ENCODE measurements at regions not wholly inside any gene's neighbourhood (a gene's known extent, or its start where the extent isn't known, plus 50 kb on each side); places are given as distances from the start of the nearest gene placed in this dataset.

DNA sequence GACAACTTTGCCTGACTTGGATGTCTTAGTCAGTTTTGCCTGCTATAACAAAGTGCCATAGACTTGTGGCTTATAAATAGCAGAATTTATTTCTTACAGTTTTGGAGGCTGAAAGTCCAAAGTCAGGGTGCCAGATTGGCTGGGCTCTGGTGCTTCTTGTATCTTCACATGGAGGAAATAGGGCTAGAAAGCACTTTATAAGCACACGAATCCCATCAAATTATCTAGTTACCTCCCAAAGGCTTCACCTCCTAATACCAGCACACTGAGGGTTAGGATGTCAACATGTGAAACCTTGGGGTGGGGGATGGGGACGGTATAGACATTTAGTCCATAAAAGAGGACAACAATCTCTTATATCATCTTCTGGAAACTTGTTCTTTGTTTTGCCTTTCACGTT lies 116.8 kb downstream of the SQOR start:
- TF ChIP-seq, protein P1, sequence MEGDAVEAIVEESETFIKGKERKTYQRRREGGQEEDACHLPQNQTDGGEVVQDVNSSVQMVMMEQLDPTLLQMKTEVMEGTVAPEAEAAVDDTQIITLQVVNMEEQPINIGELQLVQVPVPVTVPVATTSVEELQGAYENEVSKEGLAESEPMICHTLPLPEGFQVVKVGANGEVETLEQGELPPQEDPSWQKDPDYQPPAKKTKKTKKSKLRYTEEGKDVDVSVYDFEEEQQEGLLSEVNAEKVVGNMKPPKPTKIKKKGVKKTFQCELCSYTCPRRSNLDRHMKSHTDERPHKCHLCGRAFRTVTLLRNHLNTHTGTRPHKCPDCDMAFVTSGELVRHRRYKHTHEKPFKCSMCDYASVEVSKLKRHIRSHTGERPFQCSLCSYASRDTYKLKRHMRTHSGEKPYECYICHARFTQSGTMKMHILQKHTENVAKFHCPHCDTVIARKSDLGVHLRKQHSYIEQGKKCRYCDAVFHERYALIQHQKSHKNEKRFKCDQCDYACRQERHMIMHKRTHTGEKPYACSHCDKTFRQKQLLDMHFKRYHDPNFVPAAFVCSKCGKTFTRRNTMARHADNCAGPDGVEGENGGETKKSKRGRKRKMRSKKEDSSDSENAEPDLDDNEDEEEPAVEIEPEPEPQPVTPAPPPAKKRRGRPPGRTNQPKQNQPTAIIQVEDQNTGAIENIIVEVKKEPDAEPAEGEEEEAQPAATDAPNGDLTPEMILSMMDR (conservative IDR thresholded peaks at IDR 0.05; ENCODE audit: low read depth, low read length), result no peak
- no peak for TF ChIP-seq EZH2 (IDR thresholded peaks at IDR 0.05; ENCODE audit: low read length, unreplicated experiment)
- TF ChIP-seq EZH2phosphoT487 (IDR thresholded peaks at IDR 0.05; ENCODE audit: borderline replicate concordance, low read length), result no peak

Measured in PC-3 (cell line).